Endometrial microvascular endothelial cells (primary cell): ENCODE measurements at regions not wholly inside any gene's neighbourhood (a gene's known extent, or its start where the extent isn't known, plus 50 kb on each side); places are given as distances from the start of the nearest gene placed in this dataset.
"Not testable (repeated sequence)": the region's sequence is repeated elsewhere in the genome, so short reads cannot be mapped to it uniquely, and the experiment has no call there.

Experiments
- in situ Hi-C: cut with HindIII; loops from 2 replicates; pipeline ENCODE4 v1.10.0; 2017; ENCODE audit warnings: low sequenced_read_pairs, low pct_unique_long_range_greater_than_20kb; ENCODE audit errors: inconsistent ontology term

DNA sequence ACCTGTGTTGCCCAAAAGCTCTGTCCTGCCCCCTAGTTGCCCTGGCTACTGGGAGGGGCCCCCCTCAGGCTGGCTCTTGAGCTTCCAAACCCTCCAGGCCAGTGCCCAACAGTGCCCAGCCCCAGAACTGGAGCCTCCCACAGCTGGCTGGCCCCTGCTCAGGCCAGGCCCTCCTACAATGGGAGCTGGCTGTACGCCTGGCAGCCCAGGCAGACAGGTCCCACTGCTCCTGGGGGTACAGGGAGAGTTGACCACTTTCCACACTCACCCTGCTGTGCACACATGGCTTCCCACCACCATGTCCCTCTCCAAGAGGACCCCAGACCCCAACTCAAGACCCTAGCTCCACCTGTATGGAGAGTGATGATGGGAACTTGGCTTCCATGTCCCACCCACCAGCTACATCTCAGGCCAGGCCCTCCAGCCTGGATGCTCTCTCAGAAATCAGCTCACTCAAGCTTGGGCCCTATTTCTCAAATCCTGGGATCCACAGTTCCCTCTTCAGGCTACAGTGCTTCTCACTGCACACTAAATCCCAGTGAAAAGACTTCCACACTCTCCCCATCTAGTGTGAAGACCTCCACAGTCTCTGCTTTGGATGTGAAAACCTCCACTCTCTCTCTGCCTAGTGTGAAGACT is 92.6 kb downstream of the OAT start:
- in situ Hi-C loops = no loop called here

DNA sequence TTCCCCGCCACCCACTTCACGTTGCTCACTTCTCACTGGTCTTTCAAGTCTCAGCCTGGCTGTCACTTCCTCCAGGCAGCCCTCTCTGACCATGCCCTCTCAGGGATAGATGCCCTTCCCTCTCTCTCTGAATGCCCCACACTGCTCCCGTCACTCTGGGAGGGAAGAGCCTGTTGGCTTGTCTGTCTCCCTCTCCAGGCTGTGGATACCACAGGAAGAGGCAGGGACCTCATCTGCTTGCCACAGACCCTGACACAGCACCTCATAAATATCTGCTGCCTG is 93.1 kb downstream of the OAT start:
- in situ Hi-C loops = no loop called here

DNA sequence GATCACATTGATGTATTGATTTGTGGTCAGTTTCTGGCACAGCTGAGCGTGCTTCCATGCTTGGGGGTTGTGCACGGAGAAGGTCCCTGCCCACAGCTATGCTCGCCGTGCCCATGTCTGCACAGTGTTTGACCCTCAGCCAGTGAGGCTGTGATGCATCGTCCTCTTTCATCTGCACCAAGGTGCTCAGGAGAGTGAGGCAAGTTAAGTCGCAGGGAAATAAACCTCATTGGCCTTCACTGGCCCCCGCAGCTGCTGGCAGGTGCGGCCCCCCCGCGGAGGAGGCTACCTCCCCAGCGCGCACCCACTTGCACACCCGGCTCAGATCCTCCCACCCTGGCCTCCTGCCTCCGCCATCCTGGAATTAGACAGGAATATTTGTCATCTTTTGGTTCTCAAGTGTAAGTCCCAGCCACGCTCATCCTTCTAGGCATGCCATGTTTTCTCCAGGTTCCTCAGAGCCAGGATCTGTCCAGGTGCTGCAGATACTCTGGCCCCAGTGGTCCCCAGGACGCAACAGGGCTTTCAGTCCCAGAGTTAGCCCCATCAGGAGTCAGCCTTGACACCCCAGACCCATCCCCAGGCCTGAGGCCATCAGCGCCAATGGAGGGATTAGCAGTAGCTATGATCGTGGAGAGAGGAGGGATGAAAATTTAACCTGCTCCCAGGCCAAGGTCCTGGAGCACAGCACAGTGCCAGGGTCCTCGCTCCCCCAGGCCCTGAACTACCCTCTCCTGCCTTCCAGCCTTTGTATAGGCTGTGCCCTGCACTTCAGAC is 93.7 kb downstream of the OAT start:
- in situ Hi-C loops = no loop called here

DNA sequence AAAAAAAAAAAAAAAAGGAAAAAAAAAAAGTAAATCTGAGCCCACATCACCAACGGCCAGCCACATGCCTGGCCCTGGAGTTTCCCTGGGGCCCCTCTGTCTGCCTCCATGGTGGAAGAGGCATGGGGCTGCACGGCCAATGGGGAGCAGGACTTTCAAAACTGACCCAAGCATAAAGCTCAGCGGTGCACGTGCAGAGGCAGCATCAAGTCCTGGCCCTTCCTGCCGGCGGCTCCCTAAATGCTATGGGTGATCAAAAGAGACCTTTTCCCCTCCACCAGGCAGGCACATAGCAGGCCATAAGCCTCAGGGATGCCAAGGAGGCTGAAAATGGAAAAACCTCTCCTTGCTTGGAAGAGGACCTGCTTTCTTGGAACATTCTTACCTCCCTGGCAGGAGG is 94.3 kb downstream of the OAT start:
- in situ Hi-C loops = no loop called here

DNA sequence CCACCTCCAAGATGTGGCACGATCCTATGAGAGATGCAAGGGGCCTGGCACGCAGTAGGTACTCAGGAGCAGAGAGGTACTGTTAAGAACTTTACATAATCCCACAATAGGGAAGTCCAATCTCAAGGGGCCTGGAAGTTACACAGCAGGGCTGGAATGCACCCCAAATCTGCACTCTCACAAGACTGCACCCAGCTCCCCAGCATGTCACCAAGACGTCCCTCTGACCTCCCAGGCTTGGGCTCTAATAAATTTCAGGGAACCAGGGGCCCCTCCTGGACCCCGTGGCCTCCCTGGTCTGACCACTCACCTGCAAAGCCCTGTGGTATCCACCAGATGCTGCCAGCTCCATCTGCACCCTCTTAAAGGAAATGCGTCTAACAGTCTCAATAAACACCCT is 94.9 kb downstream of the OAT start:
- in situ Hi-C loops = no loop called here

DNA sequence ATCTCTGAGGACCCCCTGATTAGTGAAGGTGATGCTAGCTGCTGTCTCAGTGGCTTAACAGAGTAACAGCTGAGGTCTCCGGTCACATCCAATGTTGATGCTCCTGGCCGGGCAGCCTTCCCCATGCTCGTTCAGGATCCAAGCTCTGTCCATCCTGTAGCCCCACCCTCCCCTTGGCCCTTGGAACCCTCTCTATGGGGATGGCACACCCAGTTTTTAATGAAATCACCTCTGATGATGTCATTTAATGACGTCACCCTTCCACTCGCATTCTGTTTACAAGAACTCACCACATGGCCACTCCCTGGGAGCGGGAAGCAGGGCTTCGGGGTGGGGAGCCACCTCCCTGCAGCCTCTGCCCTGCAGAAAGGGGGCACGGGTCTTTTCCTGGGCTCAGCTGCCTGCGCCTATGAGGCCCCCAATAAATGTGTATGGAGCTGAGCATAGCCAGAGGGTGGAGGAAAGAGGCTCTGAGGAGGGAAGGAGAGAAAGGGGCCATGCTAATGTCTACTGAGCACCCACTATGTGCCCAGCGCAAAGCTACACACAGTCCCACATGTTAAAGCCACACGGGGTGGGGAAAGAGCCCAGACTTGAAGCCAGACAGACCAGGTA is 95.5 kb downstream of the OAT start:
- in situ Hi-C loops = no loop called here

DNA sequence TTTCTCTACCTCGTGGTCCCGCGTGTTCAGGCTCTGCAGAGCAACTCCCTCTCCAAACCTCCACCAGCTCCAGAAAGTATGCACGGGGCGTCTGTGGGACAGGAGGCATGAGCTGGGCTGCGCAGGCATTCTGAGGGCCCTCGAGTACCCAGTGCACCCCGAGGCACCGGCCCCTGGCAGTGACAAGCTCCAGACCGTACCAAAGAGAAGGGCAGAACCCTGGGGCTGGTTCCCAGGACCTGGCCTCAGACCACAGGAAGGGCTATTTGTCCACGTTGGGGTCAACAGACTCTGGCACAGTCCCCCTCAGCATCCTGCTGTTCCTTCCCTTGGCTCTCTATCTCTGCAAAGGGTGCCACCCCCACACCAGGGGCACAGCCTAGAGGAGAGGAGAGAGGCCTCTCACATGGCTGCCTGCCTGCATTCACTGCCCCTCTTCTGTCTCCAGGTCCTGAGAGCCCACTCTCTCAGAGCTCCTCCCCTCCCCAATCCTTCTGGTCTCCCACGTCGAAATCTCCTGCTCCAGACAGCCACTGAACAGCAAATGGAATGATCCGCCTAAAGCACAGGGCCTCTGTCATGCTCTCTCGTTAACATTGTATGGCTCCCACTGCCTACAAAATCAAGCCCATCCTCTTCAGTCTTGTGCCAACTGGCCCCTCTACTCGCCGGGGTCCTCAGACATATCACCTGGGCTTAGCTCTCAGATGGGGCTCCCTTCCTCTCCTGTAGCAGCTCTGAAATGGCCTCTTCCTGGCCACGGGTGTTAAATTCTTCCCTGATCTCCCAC is 96.3 kb downstream of the OAT start:
- in situ Hi-C loops = no loop called here

DNA sequence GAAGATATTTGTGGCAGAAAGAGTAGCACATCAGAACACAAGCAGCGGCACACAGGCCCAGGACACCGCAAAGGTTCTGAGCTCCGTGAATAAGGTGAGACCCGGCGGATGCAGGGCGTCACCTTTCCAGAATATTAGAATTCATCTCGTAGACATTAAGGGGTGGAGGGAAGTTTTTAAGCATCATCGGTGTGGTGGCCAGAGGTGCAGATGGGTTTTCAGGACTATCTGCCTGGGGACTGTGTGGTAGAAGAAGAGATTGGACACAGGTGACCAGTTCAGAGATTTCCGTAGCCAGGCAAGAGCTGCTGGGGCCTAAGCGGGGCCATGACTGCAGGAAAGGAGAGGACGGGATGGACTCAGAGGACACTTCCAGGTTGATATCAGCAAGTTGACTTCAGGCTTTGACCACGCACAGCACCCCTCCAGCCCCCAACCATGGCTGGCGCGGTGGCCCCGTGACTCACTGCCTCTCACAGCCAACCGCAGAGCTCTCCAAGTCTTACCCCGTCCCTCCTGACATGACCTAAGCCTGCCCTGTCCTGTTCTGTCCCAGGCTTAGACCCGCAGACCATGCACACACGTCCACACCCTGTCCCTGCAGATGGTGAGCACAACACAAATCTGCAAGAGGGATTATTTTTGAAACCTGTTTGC is 97.2 kb downstream of the OAT start:
- in situ Hi-C loops = no loop called here

DNA sequence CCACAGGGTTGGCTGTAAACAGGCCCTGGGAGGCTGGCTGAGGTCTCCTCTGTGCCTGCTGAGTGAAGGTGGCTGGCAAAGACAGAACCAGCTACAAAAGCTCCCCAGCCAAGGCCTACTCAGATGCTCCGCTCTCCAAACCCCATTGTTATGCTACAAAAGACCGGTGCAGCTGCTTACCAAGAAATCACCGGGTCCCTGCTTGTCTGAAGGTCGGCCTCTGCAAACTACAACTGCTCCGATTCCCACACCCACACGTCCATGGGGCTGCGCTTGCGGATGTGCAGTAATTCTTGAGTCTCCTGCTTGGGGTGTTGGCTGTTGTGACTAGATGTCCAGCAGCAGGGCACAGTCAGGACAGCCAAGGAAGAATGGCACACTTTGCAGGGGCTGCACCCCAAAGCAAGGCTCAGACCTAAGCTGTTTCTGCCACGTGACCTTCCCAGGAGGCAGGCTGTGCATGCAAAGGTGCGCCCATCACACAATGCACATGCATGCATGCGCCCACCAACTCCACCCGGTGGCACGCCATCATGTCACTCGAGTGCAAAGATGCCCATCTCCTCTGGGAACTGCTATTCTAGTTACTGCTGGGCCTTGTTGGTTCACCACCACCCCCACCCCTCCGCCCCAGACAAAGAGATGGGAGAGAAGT is 97.8 kb downstream of the OAT start:
- in situ Hi-C loops = no loop called here

DNA sequence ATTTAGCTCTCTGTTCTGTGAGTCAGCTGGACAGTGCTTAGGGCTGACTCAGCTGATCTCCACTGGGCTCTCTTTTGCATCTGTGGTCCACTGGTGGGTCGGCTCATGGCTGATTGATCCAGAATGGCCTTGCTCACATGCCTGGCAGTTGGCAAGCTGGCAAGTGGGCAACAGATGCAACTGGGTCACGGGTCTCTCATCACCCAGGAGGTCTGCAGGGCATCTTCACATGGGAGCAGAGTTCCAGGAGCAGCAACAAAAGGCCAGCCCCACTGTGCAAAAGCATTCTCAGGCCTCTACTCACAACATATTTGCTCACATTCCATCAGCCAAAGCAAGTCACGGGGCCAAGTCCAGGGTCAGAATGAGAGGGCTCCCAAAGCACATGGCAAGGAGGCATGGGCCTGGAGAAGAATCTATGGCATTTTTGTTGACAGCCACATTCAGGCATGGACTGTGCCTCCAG is 98.8 kb downstream of the OAT start:
- in situ Hi-C loops = no loop called here

DNA sequence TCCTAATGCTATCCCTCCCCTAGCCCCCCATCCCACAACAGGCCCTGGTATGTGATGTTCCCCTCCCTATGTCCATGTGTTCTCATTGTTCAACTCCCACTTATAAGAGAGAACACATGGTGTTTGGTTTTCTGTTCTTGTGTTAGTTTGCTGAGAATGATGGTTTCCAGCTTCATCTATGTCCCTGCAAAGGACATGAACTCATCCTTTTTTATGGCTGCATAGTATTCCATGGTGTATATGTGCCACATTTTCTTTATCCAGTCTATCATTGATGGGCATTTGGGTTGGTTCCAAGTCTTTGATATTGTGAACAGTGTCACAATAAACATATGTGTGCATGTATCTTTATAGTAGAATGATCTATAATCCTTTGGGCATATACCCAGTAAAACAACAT is 99.2 kb downstream of the OAT start:
- in situ Hi-C loops = not testable (repeated sequence)

DNA sequence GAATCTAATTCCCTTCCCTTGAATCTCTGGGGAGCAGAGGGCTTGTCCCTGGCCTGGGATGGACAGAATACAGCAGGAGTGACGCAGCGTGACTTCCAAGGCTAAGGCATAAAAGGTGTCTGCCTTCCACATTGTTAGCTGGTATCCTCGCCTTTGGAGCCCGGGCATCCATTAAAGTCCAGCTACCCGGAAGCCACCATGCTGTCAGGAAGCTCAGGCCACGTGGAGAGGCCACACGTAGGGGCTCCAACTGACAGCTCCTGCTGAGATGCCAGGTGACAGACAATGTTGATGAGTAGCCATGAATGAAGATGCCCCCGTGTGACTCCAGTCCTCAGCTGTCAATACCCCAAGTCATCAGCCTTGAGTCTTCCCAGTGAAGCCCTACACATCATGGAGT is 99.9 kb downstream of the OAT start:
- in situ Hi-C loops = no loop called here

DNA sequence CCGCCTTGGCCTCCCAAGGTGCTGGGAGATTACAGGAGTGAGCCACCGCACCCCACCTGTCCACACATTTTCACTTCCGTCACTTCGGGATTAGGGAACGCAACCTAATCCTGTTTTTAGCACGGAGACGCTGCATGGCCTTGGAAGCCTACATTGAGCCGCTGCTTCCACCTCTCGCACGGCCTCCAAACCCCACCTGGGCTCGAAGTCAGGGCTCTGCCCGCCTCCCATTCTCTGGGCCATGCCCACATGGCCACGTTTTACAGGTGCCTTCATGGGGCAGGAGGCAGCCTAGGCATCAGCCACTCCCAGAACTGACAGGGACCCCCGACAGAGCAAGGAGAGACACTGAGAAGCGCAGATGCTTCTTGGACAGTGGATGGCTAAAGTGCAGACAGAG is 100.6 kb downstream of the OAT start:
- in situ Hi-C loops = no loop called here

DNA sequence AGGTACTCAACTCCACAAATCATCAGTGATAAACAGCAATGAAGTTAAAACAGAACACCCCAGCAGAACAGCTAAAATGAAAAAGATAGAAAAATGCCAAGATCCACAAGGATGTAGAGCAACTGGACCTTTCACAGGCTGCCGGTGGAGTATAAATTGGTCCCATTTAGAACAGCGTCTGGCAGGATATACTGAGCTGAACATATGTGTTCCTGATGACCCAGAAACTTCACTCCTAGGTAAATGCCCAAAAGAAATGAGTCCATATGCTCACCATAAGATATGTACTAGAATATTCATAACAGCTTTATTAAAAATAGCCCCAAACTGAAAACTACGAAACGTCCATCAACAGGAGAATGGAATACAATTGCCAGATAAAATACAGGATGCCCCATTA is 102.4 kb downstream of the OAT start:
- in situ Hi-C loops = no loop called here

DNA sequence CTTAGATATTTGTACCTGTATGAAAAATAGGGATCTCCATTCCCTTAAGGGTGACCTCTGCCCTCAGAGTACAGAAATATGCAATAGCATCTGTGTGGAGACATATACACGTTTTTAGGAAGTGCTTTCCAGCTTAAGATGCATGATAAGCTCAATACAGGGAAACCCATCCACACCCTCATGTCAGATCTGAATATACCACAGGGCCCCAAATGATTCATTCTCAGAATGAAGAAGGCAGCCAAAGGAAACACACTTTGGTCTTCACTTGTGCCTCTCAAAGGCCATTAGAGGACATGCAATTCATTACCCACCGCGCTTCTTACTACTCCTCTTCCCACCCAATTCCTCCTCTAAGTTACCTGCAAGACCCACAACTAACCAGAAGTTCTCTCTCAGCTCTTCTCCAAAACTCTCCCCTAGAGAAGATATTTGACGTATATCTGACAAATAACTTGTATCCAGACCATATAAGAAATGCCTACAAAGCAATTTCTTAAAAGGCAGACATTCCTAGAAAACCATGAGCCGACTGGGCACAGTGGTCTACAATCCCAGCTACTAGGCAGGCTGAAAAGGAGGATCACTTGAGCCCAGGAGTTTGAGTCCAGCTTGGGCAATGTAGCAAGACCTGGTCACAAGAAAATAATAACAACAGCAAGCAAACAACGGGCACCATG is 103.0 kb downstream of the OAT start:
- in situ Hi-C loops = no loop called here

DNA sequence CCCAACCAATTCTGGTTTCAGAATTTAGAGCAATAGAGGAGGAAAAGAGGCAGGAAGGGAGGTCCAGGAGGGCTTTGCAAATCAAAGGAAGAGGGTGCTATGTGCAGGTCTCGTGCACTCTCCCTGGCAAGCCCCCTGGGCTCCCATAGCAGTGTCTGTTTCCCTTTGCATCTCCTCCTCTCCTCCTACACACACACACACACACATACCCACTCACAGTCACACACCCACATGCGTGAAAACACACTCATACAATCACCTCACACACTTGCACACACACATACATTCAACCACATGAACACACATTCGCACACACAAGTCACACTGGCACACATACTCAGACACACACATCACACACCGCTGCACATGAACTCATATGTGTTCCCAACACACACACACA is 105.3 kb downstream of the OAT start:
- in situ Hi-C loops = no loop called here

DNA sequence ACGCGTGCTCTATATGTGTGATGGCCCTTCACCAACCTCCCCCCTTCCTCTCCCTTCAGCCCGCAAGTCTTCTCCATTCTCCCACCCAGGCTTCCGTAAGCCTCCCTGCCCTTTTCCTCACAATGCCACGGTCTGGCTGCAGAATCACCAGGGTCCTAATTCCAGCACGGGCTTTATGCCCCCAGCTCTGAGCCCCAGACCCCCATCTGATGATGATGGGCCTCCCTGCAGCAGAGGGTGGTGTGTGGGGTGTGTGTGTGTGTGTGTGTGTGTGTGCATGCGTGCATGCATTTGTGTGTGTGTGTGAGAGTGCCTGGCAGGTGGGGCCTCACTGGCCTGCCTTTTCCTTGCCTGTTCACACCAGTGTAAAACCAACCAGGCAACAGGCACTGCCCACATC is 109.9 kb downstream of the OAT start:
- in situ Hi-C loops = no loop called here

DNA sequence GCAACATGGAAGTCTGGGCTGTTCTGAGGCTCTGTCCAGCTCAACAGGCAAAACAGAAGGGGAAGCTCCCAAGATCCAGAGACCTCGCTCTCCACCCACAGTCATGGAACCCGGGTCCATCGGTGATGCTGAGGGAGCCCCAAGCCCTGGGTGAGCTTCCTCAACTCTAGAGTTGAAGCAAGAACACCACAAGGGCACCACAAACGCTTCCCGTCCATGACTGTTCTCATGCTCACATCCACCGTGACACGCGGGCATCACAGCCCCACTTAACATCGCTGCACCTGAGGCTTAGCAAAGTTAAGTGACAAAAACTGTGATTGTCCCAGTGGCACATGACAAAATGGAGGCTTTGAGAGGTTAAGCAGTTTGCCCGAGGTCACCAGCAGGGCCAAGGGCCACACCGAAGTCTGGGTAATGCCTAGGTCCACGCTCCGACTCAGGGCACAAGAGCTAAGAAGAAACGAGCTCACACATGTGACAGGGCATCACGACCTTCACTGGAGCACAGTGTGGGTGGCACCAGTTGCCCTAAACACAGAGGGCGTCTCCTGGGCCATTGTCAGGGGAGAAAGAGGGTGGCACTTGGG is 110.6 kb downstream of the OAT start:
- in situ Hi-C loops = no loop called here
